Caco-2 (cell line): ENCODE measurements at regions not wholly inside any gene's neighbourhood (a gene's known extent, or its start where the extent isn't known, plus 50 kb on each side); places are given as distances from the start of the nearest gene placed in this dataset.

ENCODE experiments used
- BruUV-seq: library from RNA; stranded (reverse); fragments of 400-500 nt; replicated peaks from 2 replicates; lab custom pipeline; 2021; lab: Mats Ljungman, UMichigan
- CTCF ChIA-PET: fragments of 300-600 bp; sonication (Branson Sonifier 250); formaldehyde crosslinking; loops from one replicate; lab custom pipeline; 2022; ENCODE audit warnings: antibody characterized with exemption; lab: Charles Lee
- POLR2A ChIA-PET: fragments of 300-600 bp; sonication (Branson Sonifier 250); formaldehyde crosslinking; loops from one replicate; lab custom pipeline; 2022; ENCODE audit warnings: antibody characterized with exemption; lab: Charles Lee
- DNase-seq, 2 experiments: peaks; one replicate each; pipeline versions ENCODE4 v3.0.0 to v3.0.0-alpha.2; 2020 to 2022
- H3K27me3 ChIP-seq: replicated peaks from 2 replicates; pipeline ENCODE4 v1.6.0; 2011; ENCODE audit warnings: low read length; ENCODE audit not compliant: control insufficient read depth, insufficient read depth
- H3K36me3 ChIP-seq: 2 replicates; pipeline ENCODE4 v1.5.1; 2011; ENCODE audit warnings: low read length; ENCODE audit not compliant: control insufficient read depth, insufficient read depth
- H3K4me1 ChIP-seq: fragments of 250-450 bp; sonication (Bioruptor Pico); 2 replicates; pipeline ENCODE4 v1.5.1; 2020; ENCODE audit warnings: mild to moderate bottlenecking
- H3K4me3 ChIP-seq: 2 replicates; pipeline ENCODE4 v1.5.1; 2011; ENCODE audit warnings: low read depth, mild to moderate bottlenecking, control low read depth, low read length
- H3K9me3 ChIP-seq: fragments of 250-450 bp; sonication (Bioruptor Pico); 2 replicates; pipeline ENCODE4 v1.5.1; 2020; ENCODE audit warnings: mild to moderate bottlenecking, moderate library complexity
- H3K27ac Mint-ChIP-seq: one replicate; pipeline ENCODE4 v1.8.0; 2022; ENCODE audit warnings: mixed read lengths; ENCODE audit not compliant: unreplicated experiment
- H3K27me3 Mint-ChIP-seq: one replicate; pipeline ENCODE4 v1.8.0; 2022; ENCODE audit warnings: mixed read lengths; ENCODE audit not compliant: insufficient read depth, unreplicated experiment
- H3K36me3 Mint-ChIP-seq: one replicate; pipeline ENCODE4 v1.8.0; 2022; ENCODE audit warnings: mild to moderate bottlenecking, mixed read lengths; ENCODE audit not compliant: insufficient read depth, unreplicated experiment
- H3K4me1 Mint-ChIP-seq: one replicate; pipeline ENCODE4 v1.8.0; 2022; ENCODE audit warnings: low read depth, mixed read lengths; ENCODE audit not compliant: unreplicated experiment
- H3K4me3 Mint-ChIP-seq: one replicate; pipeline ENCODE4 v1.8.0; 2022; ENCODE audit warnings: mild to moderate bottlenecking, moderate library complexity, mixed read lengths; ENCODE audit not compliant: unreplicated experiment
- H3K9me3 Mint-ChIP-seq: one replicate; pipeline ENCODE4 v1.8.0; 2022; ENCODE audit warnings: mixed read lengths; ENCODE audit not compliant: unreplicated experiment
- intact Hi-C: fragments of 100-400 bp; cut with micrococcal nuclease; formaldehyde crosslinking; loops from one replicate; pipeline ENCODE4 v1.10.0; 2022; ENCODE audit not compliant: unreplicated experiment
- TF ChIP-seq, protein P1 (sequence below), 2 experiments: fragments of 200-600 bp in 1 of 2; IDR thresholded peaks; 1 replicate in 1 of 2; 2 replicates in 1 of 2; pipeline versions ENCODE4 v1.5.1 to v1.8.0; 2011 to 2022; ENCODE audit warnings: antibody characterized with exemption in 1 of 2, control low read depth in 1 of 2, inconsistent platforms in 1 of 2, low read depth in 1 of 2, low read length in 1 of 2, mild to moderate bottlenecking in 1 of 2, moderate library complexity in 1 of 2; ENCODE audit not compliant: insufficient read depth in 1 of 2, severe bottlenecking in 1 of 2, unreplicated experiment in 1 of 2

DNA sequence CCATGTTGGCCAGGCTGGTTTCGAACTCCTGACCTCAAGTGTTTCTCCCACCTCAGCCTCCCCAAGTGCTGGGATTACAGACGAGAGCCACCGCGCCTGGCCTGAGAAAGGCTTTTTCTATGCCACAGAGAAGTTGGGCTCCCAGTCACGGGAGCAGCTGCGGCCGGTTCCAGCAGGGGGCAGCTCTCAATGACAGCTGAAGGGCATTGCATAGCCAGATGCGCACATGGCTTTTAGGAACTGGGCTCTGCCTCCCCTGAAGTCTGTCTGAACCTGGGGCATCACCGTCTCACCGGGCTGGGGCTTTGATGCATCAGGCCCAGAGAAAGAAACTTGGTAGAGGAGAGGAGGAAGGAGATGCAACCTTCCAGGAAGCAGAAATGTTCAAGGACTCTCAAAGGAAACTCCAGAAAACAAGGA is 84.2 kb upstream of the LAPTM4A start:
- Mint-ChIP-seq H3K27ac (no peak overlapping the region), H3K4me1 (peaks cover 21% of the 10 kb centered on the region)
- CTCF ChIA-PET, result interaction anchor here (0.7 to 1.5 kb wide), 7 partner anchors 42 to 155 kb away, joined by 3 to 22 read pairs (median 4); partner anchors contain the start of gene SDC1

GRCh38 chr2:20132990-20133535 is 81.6 kb upstream of the LAPTM4A start:
- no peak for DNase-seq
- POLR2A ChIA-PET, result no interaction called here
- Histone ChIP-seq H3K9me3 (no peaks in the 10 kb centered on the region), H3K4me3 (no peak overlapping the region), H3K27me3 (no peaks in the 10 kb centered on the region), H3K4me1 (peaks cover 9% of the 10 kb centered on the region; the same call in 1 of the 2 replicates), H3K36me3 (no peaks in the 10 kb centered on the region)
- no peak overlapping the region for H3K4me3 Mint-ChIP-seq
- H3K27me3 Mint-ChIP-seq, result peaks cover 3% of the 10 kb centered on the region
- CTCF ChIA-PET, result no interaction called here
- H3K4me1 Mint-ChIP-seq, result peaks cover 27% of the 10 kb centered on the region
- BruUV-seq, result no TSS peak
- intact Hi-C loops, result no loop called here
- no peak overlapping the region for H3K27ac Mint-ChIP-seq
- no peaks in the 10 kb centered on the region for H3K9me3 Mint-ChIP-seq
- TF ChIP-seq, protein P1, sequence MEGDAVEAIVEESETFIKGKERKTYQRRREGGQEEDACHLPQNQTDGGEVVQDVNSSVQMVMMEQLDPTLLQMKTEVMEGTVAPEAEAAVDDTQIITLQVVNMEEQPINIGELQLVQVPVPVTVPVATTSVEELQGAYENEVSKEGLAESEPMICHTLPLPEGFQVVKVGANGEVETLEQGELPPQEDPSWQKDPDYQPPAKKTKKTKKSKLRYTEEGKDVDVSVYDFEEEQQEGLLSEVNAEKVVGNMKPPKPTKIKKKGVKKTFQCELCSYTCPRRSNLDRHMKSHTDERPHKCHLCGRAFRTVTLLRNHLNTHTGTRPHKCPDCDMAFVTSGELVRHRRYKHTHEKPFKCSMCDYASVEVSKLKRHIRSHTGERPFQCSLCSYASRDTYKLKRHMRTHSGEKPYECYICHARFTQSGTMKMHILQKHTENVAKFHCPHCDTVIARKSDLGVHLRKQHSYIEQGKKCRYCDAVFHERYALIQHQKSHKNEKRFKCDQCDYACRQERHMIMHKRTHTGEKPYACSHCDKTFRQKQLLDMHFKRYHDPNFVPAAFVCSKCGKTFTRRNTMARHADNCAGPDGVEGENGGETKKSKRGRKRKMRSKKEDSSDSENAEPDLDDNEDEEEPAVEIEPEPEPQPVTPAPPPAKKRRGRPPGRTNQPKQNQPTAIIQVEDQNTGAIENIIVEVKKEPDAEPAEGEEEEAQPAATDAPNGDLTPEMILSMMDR (IDR thresholded peaks at IDR 0.05; ENCODE audit: insufficient read depth in 1 of 2, low read depth in 1 of 2, low read length in 1 of 2, severe bottlenecking in 1 of 2, unreplicated experiment in 1 of 2), result no peak
- H3K36me3 Mint-ChIP-seq, result no peaks in the 10 kb centered on the region

More for the DNA sequence above, 84.2 kb upstream of the LAPTM4A start:
- Mint-ChIP-seq H3K27me3 (peaks cover 3% of the 10 kb centered on the region), H3K4me3 (no peak overlapping the region), H3K36me3 (no peaks in the 10 kb centered on the region), H3K9me3 (no peaks in the 10 kb centered on the region)
- POLR2A ChIA-PET, result no interaction called here
- H3K27me3 ChIP-seq, result no peaks in the 10 kb centered on the region
- TF ChIP-seq, protein P1 (IDR thresholded peaks at IDR 0.05; ENCODE audit: insufficient read depth in 1 of 2, low read depth in 1 of 2, low read length in 1 of 2, severe bottlenecking in 1 of 2, unreplicated experiment in 1 of 2), result peak; percentile 77 to 91
- H3K4me3 ChIP-seq, result no peak overlapping the region
- H3K36me3 ChIP-seq, result no peaks in the 10 kb centered on the region
- H3K4me1 ChIP-seq, result no peaks in the 10 kb centered on the region; the same call in 1 of the 2 replicates
- no TSS peak for BruUV-seq
- peak; percentile 64 to 80 for DNase-seq
- intact Hi-C loops, result loop anchor here (1.0 to 2.0 kb wide), 3 partner anchors 55 to 156 kb away; partner anchors contain the start of gene SDC1
- no peaks in the 10 kb centered on the region for H3K9me3 ChIP-seq

GRCh38 chr2:20130821-20131645 is 79.6 kb upstream of the LAPTM4A start:
- ChIA-PET POLR2A (no interaction called here), CTCF (no interaction called here)
- no peaks in the 10 kb centered on the region for H3K36me3 Mint-ChIP-seq
- no peak overlapping the region for H3K4me3 Mint-ChIP-seq
- H3K4me1 Mint-ChIP-seq, result peaks cover 27% of the 10 kb centered on the region
- no peak for DNase-seq
- Histone ChIP-seq H3K36me3 (no peaks in the 10 kb centered on the region), H3K9me3 (no peaks in the 10 kb centered on the region), H3K4me3 (no peak overlapping the region), H3K4me1 (0 out of 2 replicates have a peak, but pooled peaks cover 9% of the 10 kb centered on the region), H3K27me3 (no peaks in the 10 kb centered on the region)
- TF ChIP-seq, protein P1 (IDR thresholded peaks at IDR 0.05; ENCODE audit: insufficient read depth in 1 of 2, low read depth in 1 of 2, low read length in 1 of 2, severe bottlenecking in 1 of 2, unreplicated experiment in 1 of 2), result no peak
- peaks cover 3% of the 10 kb centered on the region for H3K27me3 Mint-ChIP-seq
- no peaks in the 10 kb centered on the region for H3K9me3 Mint-ChIP-seq
- peak overlapping the region; percentile 20 for H3K27ac Mint-ChIP-seq
- intact Hi-C loops, result no loop called here
- BruUV-seq, result no TSS peak
